ENCODE measurements at regions not wholly inside any gene's neighbourhood (a gene's known extent, or its start where the extent isn't known, plus 50 kb on each side); places are given as distances from the start of the nearest gene placed in this dataset.

DNA sequence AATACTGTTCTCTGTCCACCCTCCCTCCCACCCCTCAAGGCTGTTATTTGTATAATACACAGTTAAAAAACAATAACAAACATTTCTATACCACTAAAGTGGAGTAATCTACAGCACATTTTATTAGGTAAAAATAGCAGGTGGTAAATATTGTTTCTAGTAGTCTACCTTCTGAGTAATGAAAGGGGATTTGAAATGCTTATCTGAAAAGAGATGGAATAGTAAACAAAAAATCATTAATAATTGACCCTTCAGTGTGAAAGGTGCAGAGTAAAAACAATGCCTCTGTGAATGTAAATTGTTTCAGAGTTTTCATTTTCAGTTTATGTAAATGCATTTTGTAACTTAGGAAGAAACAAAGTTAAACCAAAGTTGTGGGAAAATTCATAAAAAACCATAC, 321.2 kb downstream of the SLC16A7 start:
- Histone ChIP-seq H3K4me3 (no peak overlapping the region), H3K27ac (no peak overlapping the region)

- H3K4me3 ChIP-seq: no peak overlapping the region
- no peak overlapping the region for H3K27ac ChIP-seq
Observed at GRCh38 chr12:59927032-59927431, 331.2 kb downstream of the SLC16A7 start.

DNA sequence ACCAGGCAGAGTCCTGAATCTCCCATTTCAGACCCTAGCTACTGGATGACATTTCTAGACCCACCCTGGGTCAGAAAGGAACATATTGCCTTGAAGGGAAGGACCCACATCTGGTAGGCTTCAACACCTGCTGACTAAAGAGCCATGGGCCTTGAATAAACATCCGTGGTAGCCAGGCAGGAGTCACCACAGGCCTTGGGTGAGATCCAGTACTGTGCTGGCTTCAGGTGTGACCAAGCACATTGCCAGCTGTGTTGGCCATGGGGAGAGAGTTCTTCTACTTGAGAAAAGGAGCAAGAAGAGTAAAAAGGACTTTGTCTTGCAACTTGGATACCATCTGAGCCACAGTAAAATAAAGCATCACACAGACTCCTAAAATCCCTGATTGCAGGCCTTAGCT, 332.6 kb downstream of the SLC16A7 start:
- H3K4me3 ChIP-seq: no peak overlapping the region

DNA sequence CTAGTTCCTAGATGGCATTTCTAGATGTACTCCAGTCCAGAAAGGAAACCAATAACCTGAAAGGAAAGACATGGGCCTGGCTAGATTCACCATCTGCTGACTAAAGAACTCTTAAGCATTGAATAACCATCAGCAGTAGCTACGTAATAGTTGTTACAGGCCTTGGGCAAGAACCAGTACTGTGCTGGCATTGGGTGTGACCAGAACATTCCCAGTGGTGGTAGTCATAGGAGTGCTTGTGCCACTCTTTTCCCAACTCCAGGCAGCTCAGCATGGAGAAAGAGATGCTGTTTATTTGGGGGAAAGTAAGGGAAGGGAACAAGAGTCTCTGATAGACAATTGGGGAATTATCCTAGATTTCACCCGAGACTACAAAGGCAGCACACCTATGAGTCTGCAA, 333.3 kb downstream of the SLC16A7 start:
- Histone ChIP-seq H3K4me3 (no peak overlapping the region), H3K27ac (no peak overlapping the region)

More for the DNA sequence above, 332.6 kb downstream of the SLC16A7 start:
- no peak overlapping the region for H3K27ac ChIP-seq

DNA sequence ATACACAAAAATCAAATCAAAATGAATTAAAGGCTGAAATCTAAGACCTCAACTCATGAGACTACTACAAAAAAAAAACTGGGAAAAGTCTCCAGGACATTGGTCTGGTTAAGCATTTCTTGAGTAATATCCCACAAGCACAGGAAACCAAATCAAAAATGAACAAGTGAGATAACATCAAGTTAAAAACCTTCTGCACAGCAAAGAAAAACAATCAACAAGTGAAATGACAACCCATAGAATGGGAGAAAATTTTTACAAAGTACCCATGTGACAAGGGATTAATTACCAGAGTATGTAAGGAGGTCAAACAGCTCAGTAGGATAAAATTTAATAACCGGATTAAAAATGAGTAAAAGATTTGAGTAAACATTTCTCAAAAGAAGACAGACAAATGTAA, 338.7 kb downstream of the SLC16A7 start:
- Histone ChIP-seq H3K27ac (no peak overlapping the region), H3K4me3 (no peak overlapping the region)

DNA sequence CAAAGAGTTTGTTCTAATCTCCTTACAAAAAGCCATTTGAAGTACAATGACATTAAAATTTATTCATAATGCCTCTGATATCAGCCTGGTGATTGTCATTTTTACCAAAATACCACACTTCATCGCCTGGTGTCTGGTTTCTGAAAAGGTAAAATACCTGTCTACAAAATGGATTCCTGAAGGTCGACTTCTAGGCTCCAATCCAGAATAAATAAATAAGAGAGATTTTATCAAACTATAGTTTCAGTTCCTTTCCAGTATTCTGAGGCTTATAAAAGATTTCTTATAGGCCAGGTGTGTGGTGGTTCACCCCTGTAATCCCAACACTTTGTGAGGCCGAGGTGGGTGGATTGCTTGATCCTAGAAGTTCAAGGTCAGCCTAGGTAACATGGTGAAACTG, 340.7 kb downstream of the SLC16A7 start:
- no peak overlapping the region for H3K27ac ChIP-seq

GRCh38 chr12:59937148-59937547, 341.3 kb downstream of the SLC16A7 start:
- H3K4me3 ChIP-seq: no peak overlapping the region
- no peak overlapping the region for H3K27ac ChIP-seq

More for the DNA sequence above, 340.7 kb downstream of the SLC16A7 start:
- H3K4me3 ChIP-seq: no peak overlapping the region

- Histone ChIP-seq H3K27ac (no peak overlapping the region), H3K4me3 (no peak overlapping the region)
Observed at GRCh38 chr12:59938190-59938962, 342.5 kb downstream of the SLC16A7 start.

DNA sequence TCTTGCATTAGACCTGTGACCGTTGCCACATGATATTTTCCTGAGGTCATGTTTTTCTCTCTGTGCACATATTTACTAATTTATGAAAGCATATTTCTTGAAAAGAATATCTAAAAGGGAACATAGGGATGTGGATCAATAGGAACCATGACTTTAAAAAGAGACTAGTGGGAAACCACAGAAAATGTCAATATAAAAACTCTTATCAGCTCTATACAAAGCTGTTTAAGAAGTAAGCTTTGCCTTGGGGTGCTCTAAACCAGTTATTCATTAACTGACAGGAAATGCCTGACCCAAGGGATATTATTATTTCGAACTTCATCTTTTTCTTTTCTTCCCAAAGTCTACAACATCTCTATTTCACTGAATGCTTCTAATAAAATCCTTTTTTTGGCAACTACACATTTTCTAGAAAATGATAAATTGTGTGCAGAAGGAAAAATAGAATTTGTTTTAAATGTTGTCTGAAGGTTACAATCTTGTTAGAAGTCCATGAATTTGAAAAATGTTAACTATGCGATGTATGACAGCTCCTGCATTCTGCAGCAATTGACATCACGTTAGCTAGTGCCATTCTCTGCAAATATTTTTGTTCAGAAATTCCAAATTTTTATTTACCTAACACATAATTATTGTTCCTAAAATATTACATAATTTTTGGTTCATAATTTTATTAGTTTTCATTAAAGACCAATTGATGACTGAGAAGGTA, 345.0 kb downstream of the SLC16A7 start:
- Histone ChIP-seq H3K4me3 (no peak overlapping the region), H3K27ac (no peak overlapping the region)

DNA sequence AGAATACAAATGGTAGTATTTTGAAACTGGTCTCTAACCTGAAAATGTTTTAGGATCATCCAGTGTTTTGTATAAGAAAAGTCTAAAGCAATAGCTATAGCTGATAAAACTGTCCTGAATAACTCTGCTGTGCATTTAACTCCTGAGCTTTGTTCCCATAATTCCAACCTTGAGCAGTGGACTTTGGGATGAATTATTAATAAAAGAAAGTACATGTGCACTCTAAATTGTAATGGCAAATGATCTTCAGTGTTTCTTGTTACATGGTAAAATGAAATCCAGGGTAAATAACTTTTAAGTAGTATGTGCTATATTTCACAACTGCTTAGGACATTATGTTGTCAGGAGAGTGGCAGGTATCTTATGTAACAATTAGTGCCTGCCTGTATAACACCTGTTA, 345.6 kb downstream of the SLC16A7 start:
- Histone ChIP-seq H3K27ac (no peak overlapping the region), H3K4me3 (no peak overlapping the region)

DNA sequence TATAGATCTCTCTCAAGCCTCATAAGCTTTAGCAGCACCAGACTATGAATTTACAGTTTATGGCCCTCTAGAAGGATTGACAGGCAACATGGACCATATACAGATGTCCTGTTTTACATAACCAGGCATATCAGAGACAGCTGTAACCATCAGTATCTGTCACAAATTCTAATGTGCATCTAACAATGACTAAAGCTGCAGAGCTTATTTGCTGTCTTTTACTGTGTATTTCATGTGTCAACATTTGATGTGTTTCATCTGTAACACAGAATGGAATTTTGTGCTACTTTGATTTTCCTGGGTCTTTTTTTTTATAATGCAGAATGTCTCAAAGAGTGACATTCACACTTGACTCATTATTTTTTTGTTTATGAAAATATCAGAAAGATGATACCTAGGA, 348.3 kb downstream of the SLC16A7 start:
- H3K4me3 ChIP-seq: no peak overlapping the region
- no peak overlapping the region for H3K27ac ChIP-seq

GRCh38 chr12:59946635-59947034, 350.8 kb downstream of the SLC16A7 start:
- H3K27ac ChIP-seq: no peak overlapping the region
- H3K4me3 ChIP-seq: no peak overlapping the region

DNA sequence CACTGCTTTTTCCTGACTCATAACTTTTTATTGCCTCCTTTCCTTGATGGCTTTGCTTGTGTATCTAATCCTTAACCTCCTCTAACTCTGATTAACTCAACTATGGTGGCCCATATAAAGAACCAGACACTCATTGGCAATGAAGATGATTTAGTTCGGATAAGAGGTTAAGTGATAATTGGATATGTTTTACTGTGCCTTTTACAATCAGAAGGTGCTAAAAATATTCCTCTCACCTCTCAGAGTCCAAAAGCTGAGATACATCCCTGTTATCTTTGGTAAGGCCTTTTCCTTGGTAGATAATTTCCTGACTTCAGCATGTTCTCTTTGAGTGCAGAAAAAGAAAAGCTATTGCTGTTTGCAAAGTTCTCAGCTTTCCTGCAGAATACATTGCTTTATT, 367.7 kb downstream of the SLC16A7 start:
- no peak overlapping the region for H3K27ac ChIP-seq
- H3K4me3 ChIP-seq: no peak overlapping the region

- Histone ChIP-seq H3K4me3 (no peak overlapping the region), H3K27ac (no peak overlapping the region)
Observed at GRCh38 chr12:59972905-59973304, 377.1 kb downstream of the SLC16A7 start.

- Histone ChIP-seq H3K4me3 (no peak overlapping the region), H3K27ac (no peak overlapping the region)
Observed at GRCh38 chr12:59973515-59973914, 377.7 kb downstream of the SLC16A7 start.

GRCh38 chr12:59977779-59978178, 381.9 kb downstream of the SLC16A7 start:
- no peak overlapping the region for H3K27ac ChIP-seq

GRCh38 chr12:59980476-59980875, 384.6 kb downstream of the SLC16A7 start:
- Histone ChIP-seq H3K27ac (no peak overlapping the region), H3K4me3 (no peak overlapping the region)

More at GRCh38 chr12:59977779-59978178, 381.9 kb downstream of the SLC16A7 start:
- H3K4me3 ChIP-seq: no peak overlapping the region

GRCh38 chr12:59999291-59999690, 403.5 kb downstream of the SLC16A7 start:
- no peak overlapping the region for H3K27ac ChIP-seq
- H3K4me3 ChIP-seq: no peak overlapping the region

DNA sequence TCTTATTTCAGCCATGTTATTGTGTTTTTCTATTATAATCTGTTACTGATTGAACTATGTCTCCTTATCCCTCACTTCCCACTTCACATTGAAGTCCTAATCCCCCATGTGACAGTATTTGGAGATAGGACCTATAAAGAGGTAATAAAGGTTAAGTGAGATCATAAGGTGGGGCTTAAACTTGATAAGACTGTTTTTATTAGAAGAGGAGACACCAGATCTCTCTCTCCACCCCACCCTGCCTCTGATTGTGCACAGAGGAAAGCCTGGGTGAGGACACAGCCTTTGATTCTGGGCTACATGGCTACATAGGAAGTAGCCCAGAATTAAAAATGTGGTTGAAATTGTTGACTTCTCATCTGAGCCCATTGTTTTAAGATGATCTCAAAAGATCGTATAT, 414.7 kb downstream of the SLC16A7 start:
- no peak overlapping the region for H3K27ac ChIP-seq
- H3K4me3 ChIP-seq: no peak overlapping the region

GRCh38 chr12:60012659-60013058, 416.8 kb downstream of the SLC16A7 start:
- Histone ChIP-seq H3K4me3 (no peak overlapping the region), H3K27ac (no peak overlapping the region)

- H3K27ac ChIP-seq: no peak overlapping the region
- H3K4me3 ChIP-seq: no peak overlapping the region
Observed at GRCh38 chr12:60014436-60014835, 418.6 kb downstream of the SLC16A7 start.
